HG02588 (cell line): ENCODE measurements at regions not wholly inside any gene's neighbourhood (a gene's known extent, or its start where the extent isn't known, plus 50 kb on each side); places are given as distances from the start of the nearest gene placed in this dataset.

Experiments used
- ATAC-seq: cut with Tn5 transposase; IDR thresholded peaks from one replicate; pipeline ENCODE4 v1.9.1; 2021; ENCODE audit warnings: mild to moderate bottlenecking, moderate library complexity; ENCODE audit not compliant: unreplicated experiment

DNA sequence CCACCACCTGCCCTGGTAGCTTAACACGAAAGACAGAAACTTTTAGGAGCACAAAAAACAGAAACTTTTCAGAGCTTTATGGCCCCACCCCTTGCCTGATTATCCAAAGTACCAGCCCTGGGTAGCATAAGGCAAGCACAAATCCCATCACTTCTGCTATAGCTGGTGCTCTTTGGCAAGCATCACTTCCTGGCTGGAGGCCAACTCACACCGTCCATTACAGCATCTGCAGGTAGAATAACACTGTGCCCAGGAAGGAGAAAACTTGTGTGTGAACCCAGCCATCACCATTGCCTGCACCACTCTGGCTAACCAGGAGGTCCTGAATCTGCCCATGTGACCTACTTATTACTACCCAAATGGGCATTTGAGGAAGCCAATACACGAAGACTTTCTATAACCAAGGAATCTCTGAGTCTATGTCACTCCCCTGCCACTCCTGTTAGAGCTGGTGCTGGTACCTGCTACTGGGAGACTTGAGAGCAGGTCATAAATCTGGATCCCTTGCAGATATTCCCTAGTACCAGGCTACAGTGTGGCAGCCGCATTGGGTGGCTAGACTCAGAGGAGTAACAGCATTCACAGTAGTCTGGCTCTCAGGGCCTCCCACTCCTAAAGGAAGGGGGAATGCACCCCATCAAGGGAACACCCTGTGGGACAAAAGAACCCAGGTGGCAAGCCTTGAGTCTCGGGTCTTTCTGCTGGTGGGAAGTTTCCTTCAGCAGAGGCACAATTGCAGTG lies 73.3 kb upstream of the AKAP13 start:
- ATAC-seq, result no peak

DNA sequence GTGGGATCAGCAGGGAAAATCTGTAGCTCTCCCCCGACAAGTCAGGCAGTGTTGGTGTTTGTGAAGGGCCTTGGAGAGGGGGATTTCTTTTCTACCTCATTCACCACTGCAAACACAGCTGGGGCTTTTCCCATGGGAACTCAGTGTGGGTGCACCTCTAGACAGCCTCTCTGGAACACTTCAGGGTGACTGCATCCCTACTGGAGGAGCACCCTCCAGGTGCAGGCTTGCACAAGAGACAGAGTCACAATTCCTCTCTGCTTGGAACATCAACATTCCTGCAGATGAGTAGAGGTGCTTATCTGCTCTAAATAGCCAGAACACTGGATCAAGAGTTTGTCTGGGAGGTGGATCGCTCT lies 72.7 kb upstream of the AKAP13 start:
- ATAC-seq, result no peak

DNA sequence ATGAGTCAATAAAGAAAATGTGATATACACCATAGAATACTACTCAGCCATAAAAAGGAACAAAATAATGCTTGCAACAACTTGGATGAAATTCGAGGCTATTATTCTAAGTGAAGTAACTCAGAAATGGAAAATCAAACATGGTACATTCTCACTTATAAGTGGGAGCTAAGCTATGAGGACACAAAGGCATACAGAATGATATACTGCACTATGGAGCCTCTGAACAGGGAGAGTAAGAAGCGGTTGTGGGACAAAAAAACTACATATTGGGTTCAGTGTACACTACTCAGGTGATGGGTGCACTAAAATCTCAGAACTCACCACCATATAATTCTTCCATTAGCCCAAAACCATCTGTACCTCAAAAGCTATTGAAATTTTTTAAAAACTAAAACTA lies 68.8 kb upstream of the AKAP13 start:
- no peak for ATAC-seq

DNA sequence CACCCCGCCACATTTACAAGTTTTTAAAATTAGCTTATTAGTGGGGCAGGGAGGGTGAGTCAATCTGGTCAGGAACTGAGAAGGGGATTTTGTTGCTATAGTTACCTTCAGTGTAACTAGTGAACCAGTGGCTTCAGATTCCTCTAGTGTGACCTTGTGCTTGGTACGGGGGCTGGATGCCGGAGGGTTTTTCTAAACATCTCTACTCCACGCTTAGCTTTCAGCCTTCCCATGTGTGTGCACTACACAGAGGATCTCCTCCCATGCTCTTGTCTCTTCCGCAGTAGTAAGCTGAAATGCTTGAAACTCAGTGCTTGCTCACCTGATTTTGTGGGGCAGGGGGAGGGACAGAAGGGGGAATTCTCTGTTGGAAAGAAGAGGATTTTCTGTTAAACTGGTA lies 67.9 kb upstream of the AKAP13 start:
- ATAC-seq, result peak; percentile 94

DNA sequence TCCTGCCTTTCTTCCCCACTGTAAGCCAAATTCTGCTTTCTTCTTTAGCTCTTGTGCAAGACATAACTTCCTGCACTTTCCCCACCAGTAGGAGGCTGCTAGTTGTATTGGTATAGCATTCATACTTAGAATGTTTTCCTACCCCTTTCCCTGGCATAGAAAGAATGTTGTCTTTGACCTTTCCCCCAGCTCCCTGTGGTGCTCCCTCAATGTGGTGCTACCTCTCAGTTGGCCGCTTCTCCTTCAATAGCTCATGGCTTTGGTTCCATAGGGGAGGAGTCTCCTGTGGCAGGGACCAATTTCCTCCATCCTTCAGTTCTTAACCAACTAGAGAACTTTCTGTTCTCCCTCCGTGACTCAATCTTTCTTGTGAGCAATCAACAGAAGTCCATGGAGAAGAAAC lies 67.5 kb upstream of the AKAP13 start:
- ATAC-seq, result no peak

DNA sequence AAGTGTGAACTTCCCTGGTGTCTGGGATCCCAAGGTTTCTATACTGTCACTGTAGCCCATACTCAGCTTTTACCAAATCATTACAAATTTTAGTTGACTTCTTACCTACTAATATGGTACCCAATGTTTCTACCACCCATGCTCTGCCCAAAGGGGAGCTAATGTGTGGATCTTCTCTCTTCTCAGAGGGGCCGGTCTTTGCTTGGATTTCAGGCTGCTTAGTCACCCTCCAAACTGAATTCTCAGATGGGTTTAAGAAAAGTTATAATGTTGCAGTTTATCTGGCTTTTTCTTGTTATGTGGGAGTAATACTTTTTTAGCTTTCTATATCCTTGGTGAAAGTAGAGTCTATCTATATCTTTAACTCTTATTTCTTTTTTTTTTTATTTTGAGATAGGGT lies 67.1 kb upstream of the AKAP13 start:
- no peak for ATAC-seq

DNA sequence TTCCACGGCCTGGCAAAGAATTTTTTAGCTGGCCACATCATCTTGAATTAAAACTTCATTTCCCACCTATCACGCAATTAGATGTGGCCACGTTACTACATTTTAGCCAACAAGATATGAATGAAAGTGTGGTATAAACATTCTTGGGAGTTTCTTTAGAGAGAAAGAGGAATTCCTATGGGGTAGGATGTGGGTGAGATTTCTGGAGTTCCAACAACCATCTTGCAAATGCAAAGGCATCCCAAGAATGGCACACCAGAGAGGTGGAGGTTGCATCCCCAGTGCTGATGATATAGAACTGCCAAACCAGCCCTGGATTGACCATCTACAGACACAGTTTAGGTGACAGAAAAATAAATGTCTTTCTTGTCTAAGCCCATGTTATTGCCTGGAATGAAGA lies 66.3 kb upstream of the AKAP13 start:
- no peak for ATAC-seq

DNA sequence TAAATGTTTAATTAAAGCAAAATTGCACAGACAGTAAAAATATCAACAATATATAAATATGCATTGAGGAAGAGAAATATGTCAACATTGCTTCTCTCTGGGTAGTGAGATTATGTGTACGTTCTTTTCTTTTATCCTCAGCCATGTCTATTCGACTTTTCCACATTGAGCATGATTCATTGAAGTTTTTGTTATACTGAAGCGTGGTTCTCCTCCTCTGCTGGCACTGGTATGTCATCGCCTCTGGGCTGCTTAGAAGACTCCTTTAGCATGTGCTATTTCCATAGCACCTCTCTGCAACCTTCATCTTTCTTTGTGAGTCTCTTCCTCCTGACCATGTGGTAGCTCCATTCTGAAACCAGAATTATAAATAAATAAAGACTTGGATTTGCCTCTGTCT lies 65.8 kb upstream of the AKAP13 start:
- no peak for ATAC-seq

DNA sequence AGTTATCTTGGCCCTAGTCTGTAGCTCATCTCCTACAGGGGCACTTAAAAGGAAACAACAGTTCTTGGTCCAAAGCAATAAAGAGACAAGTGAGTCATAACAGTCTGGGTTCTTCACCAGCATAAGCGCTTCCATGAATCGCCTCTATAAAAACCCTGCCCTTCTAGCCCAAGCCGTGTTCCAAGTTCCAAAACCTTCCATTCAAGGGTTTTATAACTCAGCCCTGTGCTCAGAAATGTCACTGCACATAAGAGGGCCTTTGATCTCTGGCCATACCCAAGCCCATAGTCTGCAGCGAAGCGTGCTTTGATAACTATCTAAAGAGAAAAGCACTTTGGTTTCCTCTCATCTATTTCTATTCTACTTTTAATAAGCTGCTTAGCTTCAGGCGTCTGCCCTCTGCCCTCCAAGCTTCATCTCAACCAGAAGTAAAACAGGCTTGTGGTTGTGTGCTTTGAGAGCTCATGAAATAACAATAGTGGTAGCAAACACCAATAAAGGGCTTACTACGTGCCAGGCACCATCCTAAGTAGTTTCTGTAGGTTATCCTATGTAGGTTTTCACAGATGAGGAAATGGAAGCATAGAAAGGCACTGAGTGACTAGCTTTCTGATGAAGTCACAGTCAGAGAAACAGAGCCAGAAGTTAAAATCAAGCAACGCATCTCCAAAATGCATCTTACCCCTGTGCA lies 64.0 kb upstream of the AKAP13 start:
- ATAC-seq, result no peak

DNA sequence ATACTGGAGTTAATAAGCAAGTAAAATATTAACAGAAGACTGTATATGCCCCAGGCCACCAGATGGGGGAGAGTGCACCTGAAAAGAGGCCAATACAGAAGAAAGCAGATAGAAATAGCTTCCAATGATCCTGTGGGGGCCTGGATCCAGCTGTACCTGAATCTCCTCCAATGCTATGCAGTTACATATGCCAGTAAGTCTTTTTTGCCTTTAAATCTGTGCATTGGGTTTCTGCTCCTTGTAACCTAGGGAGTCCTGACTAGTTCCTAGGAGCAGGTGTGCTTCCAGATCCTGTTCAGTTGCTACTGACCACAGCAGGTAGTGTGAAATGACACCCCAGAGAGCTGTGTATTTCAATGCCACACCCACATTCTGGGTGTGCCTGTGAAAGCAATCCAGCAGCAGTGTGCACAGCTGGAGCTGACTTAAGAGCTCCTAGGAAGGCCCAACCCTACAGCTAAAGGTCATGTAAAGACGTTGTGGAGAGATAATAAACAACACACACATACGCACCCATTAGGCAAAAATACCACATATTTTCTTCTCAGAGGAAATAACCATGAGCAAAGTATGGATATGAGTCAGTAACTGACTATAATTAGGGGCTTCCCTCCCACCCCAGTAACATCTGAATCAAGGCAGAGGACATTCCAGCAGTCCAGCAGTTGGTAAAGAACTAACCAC lies 62.2 kb upstream of the AKAP13 start:
- ATAC-seq, result peak; percentile 86

DNA sequence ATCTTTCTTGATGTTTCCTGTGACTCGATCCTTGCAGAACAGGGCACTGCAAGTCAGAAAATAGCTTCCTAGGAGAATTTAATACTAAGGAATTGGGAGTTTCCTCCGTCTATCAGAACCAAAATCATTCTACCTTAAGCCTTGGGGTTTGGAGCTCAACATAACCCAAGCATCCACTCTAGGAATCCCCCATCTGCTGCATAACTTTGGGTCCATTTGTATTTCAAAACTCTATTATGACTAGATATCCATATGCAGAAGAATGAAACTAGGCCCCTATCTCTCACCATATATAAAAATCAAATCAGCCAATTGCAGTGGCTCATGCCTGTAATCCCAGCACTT lies 61.7 kb upstream of the AKAP13 start:
- ATAC-seq, result no peak

DNA sequence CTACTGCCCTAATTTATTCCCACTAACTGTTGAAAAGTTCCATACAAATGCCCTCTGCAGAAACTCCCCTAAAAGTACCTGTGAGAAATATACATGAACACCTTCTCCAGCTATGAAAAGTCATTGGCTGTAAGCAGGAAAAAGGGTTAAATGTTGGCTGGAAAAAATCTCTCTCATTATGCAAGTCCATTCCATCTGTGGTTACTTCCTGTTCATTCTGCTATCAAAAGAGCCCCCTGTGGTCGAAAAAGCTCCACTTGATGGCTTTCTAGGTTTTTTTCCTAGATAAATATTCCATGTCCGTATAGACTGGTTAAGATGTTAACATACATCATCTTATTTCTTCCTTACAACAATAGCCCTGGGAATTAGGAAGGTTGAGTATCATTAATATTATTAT lies 56.2 kb upstream of the AKAP13 start:
- no peak for ATAC-seq

DNA sequence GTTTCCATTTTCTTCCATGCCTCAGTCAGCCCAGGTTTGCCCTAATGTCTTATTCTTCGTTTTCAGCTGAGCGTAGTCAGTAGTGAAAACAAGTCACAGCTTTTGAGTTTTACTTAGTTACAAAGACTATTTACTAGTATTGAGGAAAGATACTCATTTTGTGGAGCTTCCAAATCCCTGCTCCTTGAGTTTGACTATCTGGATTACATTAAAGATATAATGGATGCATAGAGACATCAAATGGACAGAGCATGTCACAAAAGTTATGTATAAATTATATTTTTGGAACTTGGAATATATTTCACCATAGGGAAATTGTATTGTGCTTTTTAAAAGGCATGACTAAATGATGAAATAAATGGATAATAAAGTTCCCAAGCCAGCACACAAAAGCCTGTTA lies 54.6 kb upstream of the AKAP13 start:
- no peak for ATAC-seq

DNA sequence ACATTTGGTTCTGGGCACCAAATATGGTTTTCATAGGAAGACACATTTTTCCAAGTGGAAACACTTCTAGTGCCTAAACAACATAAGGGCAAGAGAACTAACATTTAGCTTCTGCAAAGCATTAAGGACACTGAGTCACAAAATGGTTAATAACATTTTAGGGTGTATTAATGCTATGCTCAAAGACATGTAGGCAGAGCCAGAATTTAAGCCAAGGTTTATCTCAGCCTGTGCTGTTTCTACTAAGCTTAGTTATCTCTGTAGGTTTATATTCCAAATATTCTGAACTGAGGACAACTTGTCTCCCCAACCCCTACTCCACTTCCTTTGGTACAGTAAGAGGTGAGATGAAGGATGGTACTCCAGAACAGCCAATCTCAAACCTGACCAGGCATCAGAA lies 54.1 kb upstream of the AKAP13 start:
- ATAC-seq, result no peak

DNA sequence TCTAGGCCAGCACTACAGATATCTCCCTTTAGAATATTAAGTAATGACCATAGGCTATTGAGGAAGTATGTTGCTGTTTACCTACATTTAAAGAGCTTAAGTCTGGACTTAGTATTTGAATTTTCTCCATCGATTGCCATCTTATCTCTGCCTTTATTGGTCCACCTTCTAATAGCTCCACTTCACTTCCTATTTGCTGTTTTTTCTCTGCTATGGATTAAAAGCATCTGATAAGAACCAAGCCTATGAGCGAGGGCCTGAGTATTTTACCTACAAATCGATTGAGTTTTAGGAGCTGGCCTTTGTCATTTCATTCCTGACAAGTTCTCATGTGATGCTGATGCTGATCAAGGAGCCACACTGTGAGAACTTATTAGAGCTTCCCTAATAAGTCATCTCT lies 52.6 kb upstream of the AKAP13 start:
- ATAC-seq, result no peak

DNA sequence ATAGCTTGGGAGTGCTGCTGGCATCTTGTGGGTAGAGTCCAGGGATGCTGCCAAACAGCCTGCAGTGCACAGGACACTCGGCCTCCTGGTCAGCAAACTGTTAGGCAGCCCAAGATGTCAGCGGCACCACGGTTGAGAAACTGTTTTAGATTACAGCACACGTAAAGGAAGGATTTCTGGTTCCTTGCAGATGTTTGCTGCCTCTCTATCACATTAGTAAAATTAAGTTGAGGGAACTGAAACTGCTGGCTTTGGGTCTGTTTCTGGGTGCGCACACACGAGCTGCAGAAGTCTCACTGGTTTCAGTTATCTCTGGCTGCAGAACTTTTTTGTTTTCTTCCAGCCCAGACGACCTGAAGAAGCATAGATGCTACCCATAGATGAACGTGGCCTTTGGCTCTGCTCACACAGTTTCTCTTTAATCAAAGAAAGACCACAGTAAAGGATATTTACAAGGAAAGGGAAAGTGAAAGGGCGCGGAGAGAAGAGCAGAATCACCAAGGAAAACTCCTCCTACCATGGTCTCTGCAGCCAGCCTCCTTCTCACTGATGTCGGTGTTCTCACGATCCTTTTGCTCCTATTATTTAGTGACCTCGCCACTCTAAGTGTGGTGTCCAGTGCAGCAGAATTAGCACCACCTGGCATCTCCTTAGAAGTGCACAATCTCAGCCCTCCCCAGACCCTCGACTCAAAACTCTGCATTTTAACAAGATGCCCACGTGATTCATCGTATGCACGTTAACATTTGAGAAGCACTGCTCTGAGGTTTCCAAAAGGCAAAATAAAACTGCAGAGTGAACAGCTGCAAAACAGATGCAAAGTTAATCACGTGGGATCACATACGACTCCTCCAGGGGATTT lies 50.6 kb upstream of the AKAP13 start:
- ATAC-seq, result peak; percentile 61
